Midbrain (tissue), 1 donor: ENCODE measurements at regions not wholly inside any gene's neighbourhood (a gene's known extent, or its start where the extent isn't known, plus 50 kb on each side); places are given as distances from the start of the nearest gene placed in this dataset.

ENCODE experiments used
- DNase-seq: peaks from one replicate; lab custom pipeline; 2025; lab: John Stamatoyannopoulos, UW

GRCh38 chr20:4513720-4514119, 172.5 kb upstream of the PRNP start:
- DNase-seq = no peak

- no peak for DNase-seq
Measured at GRCh38 chr20:4512891-4513550, 173.2 kb upstream of the PRNP start.

- DNase-seq = no peak
Measured at GRCh38 chr20:4511776-4512175, 174.5 kb upstream of the PRNP start.

- no peak for DNase-seq
Measured at GRCh38 chr20:4509825-4510522, 176.3 kb upstream of the PRNP start.

- DNase-seq = no peak
Measured at GRCh38 chr20:4508773-4509172, 177.5 kb upstream of the PRNP start.

- DNase-seq = no peak
Measured at GRCh38 chr20:4507288-4507719, 179.0 kb upstream of the PRNP start.

- no peak for DNase-seq
Measured at GRCh38 chr20:4504814-4505213, 181.4 kb upstream of the PRNP start.

- DNase-seq = no peak
Measured at GRCh38 chr20:4502756-4503155, 183.5 kb upstream of the PRNP start.

GRCh38 chr20:4493386-4493785, 192.9 kb upstream of the PRNP start:
- DNase-seq = no peak

GRCh38 chr20:4491643-4492042, 194.6 kb upstream of the PRNP start:
- DNase-seq = no peak

- no peak for DNase-seq
Measured at GRCh38 chr20:4490606-4491280, 195.5 kb upstream of the PRNP start.

- no peak for DNase-seq
Measured at GRCh38 chr20:4490045-4490444, 196.2 kb upstream of the PRNP start.

GRCh38 chr20:4488407-4489339, 197.6 kb upstream of the PRNP start:
- no peak for DNase-seq

- DNase-seq = no peak
Measured at GRCh38 chr20:4484379-4484997, 201.8 kb upstream of the PRNP start.

- no peak for DNase-seq
Measured at GRCh38 chr20:4483961-4484360, 202.3 kb upstream of the PRNP start.

GRCh38 chr20:4483486-4483885, 202.8 kb upstream of the PRNP start:
- no peak for DNase-seq

- no peak for DNase-seq
Measured at GRCh38 chr20:4480104-4480503, 206.2 kb upstream of the PRNP start.

GRCh38 chr20:4476903-4477500, 209.3 kb upstream of the PRNP start:
- DNase-seq = peak; percentile 8

GRCh38 chr20:4472906-4473305, 213.3 kb upstream of the PRNP start:
- no peak for DNase-seq

GRCh38 chr20:4471221-4471620, 215.0 kb upstream of the PRNP start:
- no peak for DNase-seq

- DNase-seq = no peak
Measured at GRCh38 chr20:4470375-4470774, 215.9 kb upstream of the PRNP start.
